ENCODE measurements at regions not wholly inside any gene's neighbourhood (a gene's known extent, or its start where the extent isn't known, plus 50 kb on each side); places are given as distances from the start of the nearest gene placed in this dataset.

- TF ChIP-seq CTCF (conservative IDR thresholded peaks at IDR 0.05 in 1 of 2, IDR thresholded peaks at IDR 0.05 in 1 of 2; ENCODE audit: low read depth in 1 of 2, low read length in 2 of 2) (no peak), EZH2 (IDR thresholded peaks at IDR 0.05; ENCODE audit: low read length, missing control alignments) (no peak)
Observed at GRCh38 chr6:137746264-137746663, 120.8 kb upstream of the TNFAIP3 start.
